ENCODE measurements at regions not wholly inside any gene's neighbourhood (a gene's known extent, or its start where the extent isn't known, plus 50 kb on each side); places are given as distances from the start of the nearest gene placed in this dataset.

DNA sequence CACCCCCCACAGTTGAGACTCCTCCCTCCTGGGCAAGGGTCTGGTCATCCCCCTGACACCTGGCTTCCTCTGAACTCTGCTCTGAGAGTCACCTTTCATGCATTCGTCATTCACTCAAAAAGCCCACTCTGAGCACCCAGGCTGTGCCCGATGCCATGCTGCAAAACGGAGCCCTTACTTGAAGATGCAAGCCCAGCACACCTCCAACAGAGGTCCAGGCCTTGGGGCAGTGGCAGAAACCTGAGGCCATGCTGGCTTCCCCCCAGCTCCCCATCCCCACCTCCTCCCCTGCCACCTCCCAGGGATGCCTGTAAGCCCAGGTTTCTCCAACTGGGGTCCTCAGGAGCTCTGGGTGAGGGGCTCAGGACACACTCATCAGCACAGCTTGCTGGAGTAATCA is 67.7 kb upstream of the TNRC6C start:
- Histone ChIP-seq H3K27me3 (ENCODE audit: control insufficient read depth, insufficient read depth, low read length) (peaks cover 14% of the 10 kb centered on the region), H3K36me3 (ENCODE audit: control insufficient read depth, insufficient read depth, low read length) (no peaks in the 10 kb centered on the region), H3K4me3 (ENCODE audit: low read depth, low read length) (no peak overlapping the region)
- TF ChIP-seq, protein P1, sequence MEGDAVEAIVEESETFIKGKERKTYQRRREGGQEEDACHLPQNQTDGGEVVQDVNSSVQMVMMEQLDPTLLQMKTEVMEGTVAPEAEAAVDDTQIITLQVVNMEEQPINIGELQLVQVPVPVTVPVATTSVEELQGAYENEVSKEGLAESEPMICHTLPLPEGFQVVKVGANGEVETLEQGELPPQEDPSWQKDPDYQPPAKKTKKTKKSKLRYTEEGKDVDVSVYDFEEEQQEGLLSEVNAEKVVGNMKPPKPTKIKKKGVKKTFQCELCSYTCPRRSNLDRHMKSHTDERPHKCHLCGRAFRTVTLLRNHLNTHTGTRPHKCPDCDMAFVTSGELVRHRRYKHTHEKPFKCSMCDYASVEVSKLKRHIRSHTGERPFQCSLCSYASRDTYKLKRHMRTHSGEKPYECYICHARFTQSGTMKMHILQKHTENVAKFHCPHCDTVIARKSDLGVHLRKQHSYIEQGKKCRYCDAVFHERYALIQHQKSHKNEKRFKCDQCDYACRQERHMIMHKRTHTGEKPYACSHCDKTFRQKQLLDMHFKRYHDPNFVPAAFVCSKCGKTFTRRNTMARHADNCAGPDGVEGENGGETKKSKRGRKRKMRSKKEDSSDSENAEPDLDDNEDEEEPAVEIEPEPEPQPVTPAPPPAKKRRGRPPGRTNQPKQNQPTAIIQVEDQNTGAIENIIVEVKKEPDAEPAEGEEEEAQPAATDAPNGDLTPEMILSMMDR (IDR thresholded peaks at IDR 0.05; ENCODE audit: insufficient read depth, low read length, severe bottlenecking) = no peak
- no peak for DNase-seq (ENCODE audit: low read depth)
- no peak for FAIRE-seq

DNA sequence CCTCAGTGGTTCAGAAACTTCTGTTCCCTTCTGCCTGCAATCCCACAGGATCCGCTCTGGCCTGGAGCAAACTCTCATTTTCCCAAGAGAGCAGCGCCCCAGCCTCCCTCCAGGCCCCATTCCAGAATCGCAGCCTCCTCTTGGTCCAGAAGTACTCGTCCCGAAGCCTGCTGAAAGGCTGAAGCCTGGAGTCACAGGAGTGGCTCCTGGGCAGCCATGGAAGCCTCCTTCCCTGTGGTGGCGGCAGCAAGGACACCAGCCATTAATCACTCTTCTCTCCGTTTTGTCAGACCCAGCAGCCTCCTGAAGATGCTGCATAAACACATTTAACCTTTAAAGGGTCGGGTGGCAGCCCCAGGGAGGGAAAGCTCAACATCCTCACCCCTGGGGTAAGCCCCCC is 66.9 kb upstream of the TNRC6C start:
- Histone ChIP-seq H3K4me3 (ENCODE audit: low read depth, low read length) (no peak overlapping the region), H3K27me3 (ENCODE audit: control insufficient read depth, insufficient read depth, low read length) (peaks cover 14% of the 10 kb centered on the region), H3K36me3 (ENCODE audit: control insufficient read depth, insufficient read depth, low read length) (no peaks in the 10 kb centered on the region)
- FAIRE-seq (no peak), DNase-seq (ENCODE audit: low read depth) (no peak)
- TF ChIP-seq, protein P1 (IDR thresholded peaks at IDR 0.05; ENCODE audit: insufficient read depth, low read length, severe bottlenecking) = no peak

DNA sequence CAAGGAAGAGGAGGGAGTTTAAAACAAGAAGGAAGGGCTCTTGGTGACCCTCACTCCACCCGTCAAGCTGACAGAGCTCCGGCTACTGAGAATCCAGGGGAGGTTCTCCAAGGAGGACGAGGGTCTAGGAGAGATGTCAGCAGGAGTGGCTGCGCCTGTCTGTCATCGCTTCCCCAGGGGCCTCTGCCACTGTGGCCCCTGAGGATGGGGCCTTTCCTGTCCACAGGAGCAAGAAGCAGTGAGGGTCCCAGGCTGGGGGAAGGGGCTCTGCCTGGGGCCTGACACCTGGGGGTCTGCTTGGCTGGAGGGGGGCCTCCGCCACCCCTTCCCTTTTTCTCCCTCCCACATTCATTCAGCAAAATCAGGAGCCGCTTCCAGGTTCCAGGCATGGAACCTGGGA is 66.5 kb upstream of the TNRC6C start:
- H3K27me3 ChIP-seq (ENCODE audit: control insufficient read depth, insufficient read depth, low read length) = peaks cover 11% of the 10 kb centered on the region
- DNase-seq (ENCODE audit: low read depth) (no peak), FAIRE-seq (no peak)
- H3K36me3 ChIP-seq (ENCODE audit: control insufficient read depth, insufficient read depth, low read length) = no peaks in the 10 kb centered on the region
- H3K4me3 ChIP-seq (ENCODE audit: low read depth, low read length) = no peak overlapping the region
- TF ChIP-seq, protein P1 (IDR thresholded peaks at IDR 0.05; ENCODE audit: insufficient read depth, low read length, severe bottlenecking) = no peak

DNA sequence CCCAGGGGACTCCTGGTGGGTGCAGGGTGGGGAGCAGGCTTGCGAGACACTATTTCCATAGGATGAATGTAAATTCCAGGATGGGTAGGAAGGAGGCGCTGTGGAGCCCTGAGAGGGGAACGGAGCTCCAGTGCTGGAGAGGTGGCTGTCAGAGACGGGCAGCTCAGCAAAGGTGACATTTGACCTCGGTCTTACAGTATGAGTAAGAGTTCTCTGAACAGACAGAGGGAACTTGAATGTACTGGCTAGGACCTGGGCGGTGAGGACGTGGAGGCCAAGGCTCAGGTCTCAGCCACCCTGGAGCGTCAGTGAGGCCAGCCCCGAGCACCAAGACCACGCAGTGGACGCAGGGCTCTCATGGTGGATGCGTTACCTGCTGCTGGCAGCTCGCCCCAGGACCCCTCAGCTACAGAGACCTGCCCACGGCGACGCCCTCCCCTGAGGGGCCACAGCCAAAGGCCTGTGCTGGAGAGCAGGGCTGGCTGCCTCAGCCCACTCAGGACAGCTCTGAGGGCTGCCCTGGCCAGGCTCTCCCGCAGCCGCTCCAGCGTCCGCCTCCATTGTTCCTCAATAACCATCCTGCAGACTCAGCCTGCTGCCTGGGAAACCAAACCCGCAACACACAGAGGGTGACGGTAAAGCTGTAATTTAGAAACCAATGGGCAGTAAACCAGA is 65.9 kb upstream of the TNRC6C start:
- DNase-seq (ENCODE audit: low read depth) (no peak), FAIRE-seq (peak; percentile 43)
- TF ChIP-seq, protein P1 (IDR thresholded peaks at IDR 0.05; ENCODE audit: insufficient read depth, low read length, severe bottlenecking) = no peak
- Histone ChIP-seq H3K36me3 (ENCODE audit: control insufficient read depth, insufficient read depth, low read length) (no peaks in the 10 kb centered on the region), H3K4me3 (ENCODE audit: low read depth, low read length) (no peak overlapping the region), H3K27me3 (ENCODE audit: control insufficient read depth, insufficient read depth, low read length) (peaks cover 8% of the 10 kb centered on the region)

DNA sequence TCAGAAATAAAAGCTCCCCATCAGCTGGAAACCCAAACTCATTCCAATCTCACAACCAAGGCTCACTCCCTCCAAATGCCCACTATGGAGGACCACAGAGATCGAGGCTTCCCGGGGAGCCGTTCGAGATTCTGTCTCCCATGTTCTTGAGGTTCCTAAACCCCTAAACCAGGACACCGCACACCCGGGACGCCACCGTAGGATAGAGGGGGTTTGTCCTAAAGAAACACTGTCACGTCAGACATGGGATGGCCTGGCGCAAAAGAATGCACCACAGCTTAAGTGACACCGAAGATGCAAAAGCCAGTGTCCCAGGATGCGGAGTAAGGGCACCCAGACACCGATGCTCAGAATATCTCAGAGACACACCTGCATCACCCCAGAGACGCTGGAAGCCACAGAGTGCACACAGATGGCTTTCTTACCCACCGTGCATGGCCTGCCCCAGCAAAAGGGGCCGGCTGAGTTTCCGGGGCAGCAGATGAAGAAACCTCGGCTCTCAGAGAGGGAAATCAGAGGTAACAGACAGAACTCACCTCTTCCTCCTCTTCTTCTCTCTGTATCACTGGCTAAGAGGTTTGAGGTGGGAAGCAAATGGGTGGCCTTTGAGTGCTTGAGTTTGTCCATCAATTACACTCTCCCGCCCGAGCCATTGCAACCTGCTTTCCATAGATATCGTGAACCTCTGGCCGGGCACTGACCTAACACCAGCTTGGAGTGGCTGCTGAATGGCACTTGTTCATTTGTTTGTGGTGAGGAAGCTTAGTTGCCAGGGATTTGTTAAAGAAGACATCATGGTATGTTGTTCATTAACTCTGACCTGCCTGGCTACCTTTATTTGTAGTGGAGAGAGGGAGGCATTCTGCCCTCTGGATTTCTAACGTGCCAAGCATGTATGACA is 65.1 kb upstream of the TNRC6C start:
- DNase-seq (ENCODE audit: low read depth) (no peak), FAIRE-seq (no peak)
- H3K36me3 ChIP-seq (ENCODE audit: control insufficient read depth, insufficient read depth, low read length) = no peaks in the 10 kb centered on the region
- peaks cover 3% of the 10 kb centered on the region for H3K27me3 ChIP-seq (ENCODE audit: control insufficient read depth, insufficient read depth, low read length)
- TF ChIP-seq, protein P1 (IDR thresholded peaks at IDR 0.05; ENCODE audit: insufficient read depth, low read length, severe bottlenecking) = no peak
- H3K4me3 ChIP-seq (ENCODE audit: low read depth, low read length) = no peak overlapping the region

Measured in bronchial epithelial cell (primary cell).